ENCODE measurements at regions not wholly inside any gene's neighbourhood (a gene's known extent, or its start where the extent isn't known, plus 50 kb on each side); places are given as distances from the start of the nearest gene placed in this dataset.

GRCh38 chr11:96469776-96470175 is 80.0 kb downstream of the JRKL start:
- TF ChIP-seq POLR2A (IDR thresholded peaks at IDR 0.05) (no peak), POLR2AphosphoS5 (IDR thresholded peaks at IDR 0.05) (no peak)
- TF ChIP-seq, protein P1, sequence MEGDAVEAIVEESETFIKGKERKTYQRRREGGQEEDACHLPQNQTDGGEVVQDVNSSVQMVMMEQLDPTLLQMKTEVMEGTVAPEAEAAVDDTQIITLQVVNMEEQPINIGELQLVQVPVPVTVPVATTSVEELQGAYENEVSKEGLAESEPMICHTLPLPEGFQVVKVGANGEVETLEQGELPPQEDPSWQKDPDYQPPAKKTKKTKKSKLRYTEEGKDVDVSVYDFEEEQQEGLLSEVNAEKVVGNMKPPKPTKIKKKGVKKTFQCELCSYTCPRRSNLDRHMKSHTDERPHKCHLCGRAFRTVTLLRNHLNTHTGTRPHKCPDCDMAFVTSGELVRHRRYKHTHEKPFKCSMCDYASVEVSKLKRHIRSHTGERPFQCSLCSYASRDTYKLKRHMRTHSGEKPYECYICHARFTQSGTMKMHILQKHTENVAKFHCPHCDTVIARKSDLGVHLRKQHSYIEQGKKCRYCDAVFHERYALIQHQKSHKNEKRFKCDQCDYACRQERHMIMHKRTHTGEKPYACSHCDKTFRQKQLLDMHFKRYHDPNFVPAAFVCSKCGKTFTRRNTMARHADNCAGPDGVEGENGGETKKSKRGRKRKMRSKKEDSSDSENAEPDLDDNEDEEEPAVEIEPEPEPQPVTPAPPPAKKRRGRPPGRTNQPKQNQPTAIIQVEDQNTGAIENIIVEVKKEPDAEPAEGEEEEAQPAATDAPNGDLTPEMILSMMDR (IDR thresholded peaks at IDR 0.05 in 8 of 11, conservative IDR thresholded peaks at IDR 0.05 in 3 of 11), result no peak
- no peaks in the 10 kb centered on the region for H3K36me3 ChIP-seq
- intact Hi-C loops (cut with DNase I; ENCODE audit: low total_unique reads), result loop anchor here (10.0 kb wide), 1 partner anchor 675 kb away; no protein-coding TSS in a partner anchor
- peaks cover 0 to 9% (median 0%) of the 10 kb centered on the region in 6 donors for H3K4me1 ChIP-seq
- DNase-seq, result no peak
- no peak overlapping the region for H3K4me3 ChIP-seq
- no peak overlapping the region for H3K27ac ChIP-seq
- peaks cover 0 to 12% (median 0%) of the 10 kb centered on the region in 7 donors for H3K27me3 ChIP-seq (replicated peaks in 1 of 7)
- 72 to 83% (median 75%) methylated on average over 3 of the region's 3 CpGs for WGBS, 5 donors
- H3K9me3 ChIP-seq, result peaks cover 0 to 22% (median 18%) of the 10 kb centered on the region in 8 donors

GRCh38 chr11:96470521-96470920 is 80.7 kb downstream of the JRKL start:
- intact Hi-C loops (cut with DNase I; ENCODE audit: low total_unique reads), result no loop called here
- Histone ChIP-seq H3K36me3 (no peaks in the 10 kb centered on the region), H3K27ac (no peak overlapping the region), H3K9me3 (peaks cover 0 to 30% (median 24%) of the 10 kb centered on the region in 8 donors), H3K4me3 (no peak overlapping the region), H3K27me3 (replicated peaks in 1 of 7) (peaks cover 0 to 12% (median 0%) of the 10 kb centered on the region in 7 donors), H3K4me1 (peaks cover 0 to 3% (median 0%) of the 10 kb centered on the region in 6 donors)
- TF ChIP-seq POLR2A (IDR thresholded peaks at IDR 0.05) (no peak), POLR2AphosphoS5 (IDR thresholded peaks at IDR 0.05) (no peak)
- TF ChIP-seq, protein P1 (IDR thresholded peaks at IDR 0.05 in 8 of 11, conservative IDR thresholded peaks at IDR 0.05 in 3 of 11), result no peak
- 60 to 80% (median 77%) methylated on average over 1 of the region's 1 CpG for WGBS, 5 donors
- no peak for DNase-seq

GRCh38 chr11:96472085-96472484 is 82.3 kb downstream of the JRKL start:
- intact Hi-C loops (cut with DNase I; ENCODE audit: low total_unique reads), result no loop called here
- peaks cover 0 to 12% (median 0%) of the 10 kb centered on the region in 7 donors for H3K27me3 ChIP-seq (replicated peaks in 1 of 7)
- DNase-seq, result no peak
- H3K9me3 ChIP-seq, result peaks cover 0 to 44% (median 26%) of the 10 kb centered on the region in 8 donors
- WGBS, 5 donors, result 71 to 81% (median 76%) methylated on average over 1 of the region's 1 CpG
- no peaks in the 10 kb centered on the region for H3K36me3 ChIP-seq
- H3K4me1 ChIP-seq, result no peaks in the 10 kb centered on the region
- H3K4me3 ChIP-seq, result no peak overlapping the region
- TF ChIP-seq POLR2A (IDR thresholded peaks at IDR 0.05), result no peak
- no peak for TF ChIP-seq POLR2AphosphoS5 (IDR thresholded peaks at IDR 0.05)
- TF ChIP-seq, protein P1 (IDR thresholded peaks at IDR 0.05 in 8 of 11, conservative IDR thresholded peaks at IDR 0.05 in 3 of 11), result no peak
- H3K27ac ChIP-seq, result no peak overlapping the region

DNA sequence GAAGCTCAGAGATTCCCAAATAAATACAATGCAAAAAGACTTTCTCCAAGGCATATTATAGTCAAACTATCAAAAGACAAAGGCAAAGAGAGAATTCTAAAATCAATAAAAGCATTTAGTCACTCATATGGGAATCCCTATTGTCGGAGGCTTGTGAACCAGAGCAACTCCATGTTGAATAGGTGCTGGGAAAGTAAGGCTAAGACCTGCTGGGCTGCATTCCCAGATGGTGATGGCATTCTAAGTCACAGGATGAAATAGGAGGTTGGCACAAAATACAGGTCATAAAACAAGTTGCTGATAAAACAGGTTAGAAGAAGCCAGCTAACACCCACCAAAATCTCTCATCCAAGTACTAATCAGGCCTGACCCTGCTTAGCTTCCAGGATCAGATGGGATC is 84.5 kb downstream of the JRKL start:
- 65 to 97% (median 90%) methylated on average over 1 of the region's 1 CpG for WGBS, 5 donors
- TF ChIP-seq, protein P1 (IDR thresholded peaks at IDR 0.05 in 8 of 11, conservative IDR thresholded peaks at IDR 0.05 in 3 of 11), result no peak
- TF ChIP-seq POLR2AphosphoS5 (IDR thresholded peaks at IDR 0.05) (no peak), POLR2A (IDR thresholded peaks at IDR 0.05) (no peak)
- H3K27me3 ChIP-seq (replicated peaks in 1 of 7), result peaks cover 0 to 12% (median 0%) of the 10 kb centered on the region in 7 donors
- DNase-seq, result no peak
- H3K9me3 ChIP-seq, result peaks cover 0 to 55% (median 36%) of the 10 kb centered on the region in 8 donors
- no peaks in the 10 kb centered on the region for H3K36me3 ChIP-seq
- H3K27ac ChIP-seq, result no peak overlapping the region
- no peak overlapping the region for H3K4me3 ChIP-seq
- H3K4me1 ChIP-seq, result no peaks in the 10 kb centered on the region
- intact Hi-C loops (cut with DNase I; ENCODE audit: low total_unique reads), result no loop called here
